HG03342 (cell line): ENCODE measurements at regions not wholly inside any gene's neighbourhood (a gene's known extent, or its start where the extent isn't known, plus 50 kb on each side); places are given as distances from the start of the nearest gene placed in this dataset.
A peak's percentile ranks its signal among the peaks of the same experiment; 100 is the strongest.

Source experiments
- ATAC-seq: cut with Tn5 transposase; IDR thresholded peaks from one replicate; pipeline ENCODE4 v1.9.1; 2021; ENCODE audit warnings: mild to moderate bottlenecking, moderate library complexity; ENCODE audit not compliant: unreplicated experiment

DNA sequence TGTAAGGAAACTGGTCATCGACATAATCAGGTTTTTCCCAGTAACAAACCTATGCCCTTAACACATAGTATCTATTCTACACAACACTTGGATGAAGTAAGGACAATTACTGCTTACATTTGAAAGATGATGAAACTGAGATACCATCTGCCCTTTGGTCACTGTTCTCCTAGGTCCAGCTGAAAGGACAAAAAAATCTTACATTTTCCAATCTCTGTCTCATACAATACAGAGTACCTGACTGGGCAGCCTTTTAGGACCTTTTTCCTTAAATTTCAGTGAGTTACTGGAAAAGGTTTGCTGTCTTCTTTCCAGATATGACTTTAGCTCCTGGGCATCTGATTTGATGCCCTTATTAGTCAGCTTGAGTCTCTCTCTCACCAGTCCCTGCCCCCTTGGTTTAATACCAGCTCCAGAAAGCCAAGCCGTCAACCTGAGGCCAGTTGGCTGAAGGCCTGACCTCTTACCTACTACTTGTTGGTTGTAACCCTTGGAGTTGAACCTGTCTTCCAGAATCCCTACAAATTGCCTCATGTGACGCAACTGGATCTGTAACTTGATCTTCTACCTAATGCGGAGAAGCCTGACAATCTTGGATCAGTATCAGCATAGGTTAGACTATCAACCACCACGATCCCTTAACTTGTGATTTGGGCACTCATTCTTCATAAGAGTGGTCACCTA is 355.3 kb upstream of the ZNF385D start:
- ATAC-seq, result no peak

DNA sequence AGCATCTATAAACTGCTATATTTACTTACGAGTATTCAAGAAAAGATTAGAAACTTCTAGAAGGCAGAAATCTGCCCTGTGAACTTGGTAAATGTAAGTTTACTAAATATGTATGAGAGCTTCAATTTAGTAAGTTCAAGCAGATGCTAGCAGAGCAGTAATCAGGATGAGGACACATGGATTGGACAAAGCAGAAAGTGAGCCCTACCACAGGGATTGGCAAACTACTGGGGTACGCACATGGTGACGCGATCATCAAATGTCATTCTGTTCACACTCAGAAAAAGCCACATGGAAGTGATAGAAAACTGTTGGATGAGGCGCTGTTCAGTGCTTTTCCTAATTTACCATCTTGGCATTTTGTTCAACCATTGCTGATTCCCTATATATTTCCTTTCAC is 360.2 kb upstream of the ZNF385D start:
- ATAC-seq, result no peak

DNA sequence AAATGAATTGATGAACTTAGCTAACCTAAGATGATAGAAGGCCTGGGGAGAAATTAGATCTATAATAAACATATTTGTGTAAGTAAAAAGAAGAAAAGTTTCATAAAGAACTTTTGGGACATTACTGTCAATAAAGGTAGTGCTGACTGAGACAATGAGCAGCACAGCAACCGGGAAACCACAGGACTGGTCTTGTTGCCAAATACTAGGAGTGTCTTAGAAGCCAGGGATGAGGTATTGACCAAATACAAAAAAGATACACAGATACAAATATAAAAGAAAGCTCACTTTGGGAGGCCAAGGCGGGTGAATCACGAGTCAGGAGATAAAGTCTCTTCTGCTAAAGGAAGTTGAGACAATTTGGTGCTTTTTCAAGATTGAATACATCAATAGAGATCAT is 362.4 kb upstream of the ZNF385D start:
- ATAC-seq, result no peak

DNA sequence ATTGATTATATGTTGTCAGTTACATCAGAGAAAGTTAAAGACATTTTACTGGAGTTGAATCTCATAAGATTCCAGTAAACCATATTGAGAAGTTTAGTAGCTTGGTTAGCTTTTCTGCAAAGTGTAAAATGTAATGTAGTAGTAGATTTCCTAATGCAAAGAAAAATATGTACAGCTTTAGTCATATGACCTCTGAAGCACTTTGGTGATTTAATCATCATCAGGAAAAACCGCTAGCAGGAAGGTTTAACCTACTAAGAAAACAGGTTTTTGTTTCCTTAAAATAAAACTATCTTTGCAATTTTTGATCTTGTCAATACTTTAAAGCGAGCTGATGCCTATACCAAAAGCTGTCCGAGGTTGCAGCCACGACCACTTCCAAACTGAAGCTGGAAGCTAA is 364.6 kb upstream of the ZNF385D start:
- no peak for ATAC-seq

DNA sequence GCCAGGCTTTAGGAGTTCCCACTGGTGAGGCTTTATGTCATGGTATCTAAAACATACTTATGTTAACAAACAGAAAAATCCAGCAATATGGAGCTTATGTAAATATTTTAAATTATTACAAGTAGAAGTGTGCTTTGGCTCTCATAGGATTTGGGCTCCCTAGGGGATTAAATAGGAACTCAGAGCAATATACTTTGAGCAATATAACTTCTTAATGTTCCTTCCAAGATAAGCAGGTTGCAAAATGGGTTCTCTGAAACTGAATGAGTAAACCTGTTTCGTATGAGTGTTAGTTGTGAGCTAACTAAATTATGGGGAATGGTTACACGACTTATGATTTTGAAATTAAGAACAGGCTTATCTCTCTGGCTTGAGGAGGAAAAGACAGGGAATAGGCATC is 366.1 kb upstream of the ZNF385D start:
- ATAC-seq, result no peak

DNA sequence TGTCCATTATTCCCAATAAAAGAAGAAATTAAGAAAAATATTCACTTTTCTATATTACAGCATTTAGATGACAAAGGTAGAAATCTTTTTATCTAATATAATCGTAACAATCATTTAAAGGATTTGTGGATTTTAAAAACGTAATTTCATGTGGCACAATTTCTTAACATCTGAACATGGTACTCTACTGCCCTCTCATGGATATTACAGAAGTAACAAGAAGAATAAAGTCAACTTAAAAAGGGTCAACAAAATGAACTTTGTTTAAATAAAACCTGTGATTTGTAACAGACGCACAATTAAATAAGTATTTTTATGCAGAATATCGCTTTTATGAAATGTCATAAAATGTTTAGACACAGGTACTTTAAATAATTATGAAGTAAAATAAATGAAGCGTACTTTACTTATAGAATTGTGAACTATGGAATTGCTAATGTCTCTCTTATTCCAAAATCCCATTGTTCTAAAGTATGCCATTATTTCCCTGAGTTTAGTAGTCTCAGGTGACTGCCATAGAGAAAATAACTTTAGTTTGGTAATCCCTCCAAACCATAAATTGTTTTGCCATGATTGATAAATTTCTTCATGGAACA is 366.8 kb upstream of the ZNF385D start:
- ATAC-seq, result no peak

DNA sequence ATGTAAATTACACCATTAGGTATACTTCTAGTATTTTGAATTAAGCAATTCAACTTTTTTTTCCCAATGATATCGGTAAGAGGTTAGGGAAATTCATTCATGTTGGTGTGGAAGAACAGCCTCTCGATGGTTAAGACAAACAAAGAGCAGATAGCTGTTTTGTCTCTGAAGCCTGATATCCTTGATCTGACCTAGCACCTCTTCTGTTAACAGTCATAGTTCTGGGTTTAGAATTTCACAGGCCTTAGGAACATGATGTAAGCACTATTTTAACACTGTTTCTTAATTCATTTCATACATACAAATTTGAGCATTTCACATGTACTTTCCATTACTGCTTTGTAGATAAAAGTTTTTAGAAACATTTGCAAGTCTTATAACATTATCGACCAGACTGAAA is 367.5 kb upstream of the ZNF385D start:
- no peak for ATAC-seq

DNA sequence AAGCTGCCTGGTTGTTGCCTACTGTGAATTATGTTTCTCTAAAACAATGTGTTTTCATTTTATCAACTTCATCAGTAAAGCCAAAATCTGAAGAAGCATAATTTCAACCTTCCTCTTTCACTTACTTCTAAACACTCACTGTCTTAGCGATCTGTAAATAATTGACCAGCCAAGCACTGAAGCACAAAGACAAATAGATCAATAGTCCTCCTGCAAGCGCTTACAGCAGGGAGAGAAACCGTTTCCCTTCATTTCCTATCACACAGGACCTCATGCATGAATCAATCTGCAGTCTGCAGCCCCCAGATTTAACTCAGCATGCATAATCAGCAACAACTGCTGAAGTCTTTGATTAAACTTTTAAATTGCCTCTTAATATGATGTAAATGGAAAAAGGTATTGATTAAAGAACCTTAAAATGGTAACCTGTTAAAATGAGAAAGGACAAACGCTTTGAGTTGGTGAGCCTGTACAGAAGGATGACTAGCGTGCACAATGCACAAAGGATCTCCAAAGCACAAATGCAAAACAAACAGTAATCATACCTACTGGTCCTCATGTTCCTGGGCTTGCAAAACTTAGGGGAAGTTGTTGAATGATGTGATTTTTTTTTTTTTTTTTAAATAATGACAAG is 370.2 kb upstream of the ZNF385D start:
- peak; percentile 63 for ATAC-seq

DNA sequence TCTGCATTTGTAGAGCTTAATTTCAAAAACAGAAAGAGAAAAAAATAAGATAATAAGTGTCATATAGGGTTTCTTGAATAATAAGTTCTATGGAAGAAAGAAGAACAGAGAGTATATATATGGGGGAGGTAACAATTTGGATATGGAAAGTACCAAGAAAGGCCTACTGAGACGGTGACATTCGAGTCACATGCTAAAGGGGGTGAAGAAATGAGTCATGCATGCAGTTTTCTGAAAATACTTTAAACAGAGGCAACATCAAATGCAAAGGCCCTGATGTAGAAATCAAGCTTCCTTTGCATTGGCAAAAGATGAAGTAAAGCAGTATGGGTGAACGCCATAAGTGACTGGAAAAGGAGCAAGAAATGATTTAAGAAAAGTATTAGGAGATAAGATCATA is 371.6 kb upstream of the ZNF385D start:
- ATAC-seq, result peak; percentile 79

DNA sequence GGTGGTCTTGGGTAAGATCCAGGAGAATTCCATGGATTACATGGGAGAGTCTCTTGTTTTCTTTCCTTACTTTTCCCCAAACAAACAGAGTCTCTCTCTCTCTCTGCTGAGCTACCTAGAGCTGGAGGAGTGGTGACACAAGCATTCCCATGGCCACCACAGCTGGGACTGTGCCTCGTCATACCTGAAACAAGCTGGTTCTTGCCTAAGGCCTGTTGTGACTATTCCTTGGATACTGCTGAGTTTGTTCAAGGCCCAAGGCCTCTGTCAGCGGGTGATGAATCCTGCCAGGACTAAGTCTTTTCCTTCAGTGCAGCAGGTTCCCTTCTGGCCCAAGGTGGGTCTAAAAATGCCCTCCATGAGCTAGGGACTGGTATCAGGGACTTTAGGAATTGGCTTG is 378.1 kb upstream of the ZNF385D start:
- ATAC-seq, result no peak

DNA sequence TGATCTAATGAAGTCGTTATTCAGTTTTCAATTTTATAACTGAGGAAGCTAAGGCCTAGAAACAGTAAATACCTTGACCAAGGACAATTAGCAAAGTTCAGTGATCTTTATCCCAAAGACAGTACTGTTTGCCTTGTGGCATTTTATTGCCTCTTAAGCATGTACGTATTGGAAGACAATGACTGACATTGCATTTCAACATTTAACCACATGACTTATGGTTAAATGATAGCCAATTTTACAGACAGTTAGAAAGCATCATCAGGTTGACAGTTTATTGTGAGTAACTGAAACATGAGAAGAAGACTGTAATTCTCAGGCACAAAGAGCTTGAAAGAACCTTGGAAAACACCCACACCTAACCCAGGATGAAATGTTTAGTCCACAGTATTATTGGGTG is 390.8 kb upstream of the ZNF385D start:
- no peak for ATAC-seq

DNA sequence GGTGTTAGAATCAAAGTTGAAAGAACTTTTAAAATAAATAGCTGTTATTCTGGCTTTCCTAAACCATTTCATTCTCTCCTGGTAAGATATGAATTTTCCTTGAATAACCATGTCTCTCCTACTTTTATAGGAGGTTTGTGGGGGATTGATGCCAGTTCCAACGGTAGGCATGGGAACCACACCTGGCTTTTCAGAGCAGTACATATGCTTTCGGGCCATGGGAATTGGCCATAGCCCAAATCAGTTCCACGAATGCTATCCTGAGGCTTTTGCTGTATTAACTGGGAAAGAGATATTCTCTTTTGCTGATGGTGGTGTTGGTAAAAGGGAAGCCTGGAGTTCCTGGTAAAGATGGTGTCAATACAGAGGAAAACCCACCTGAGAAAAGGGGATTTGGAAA is 396.2 kb upstream of the ZNF385D start:
- no peak for ATAC-seq

DNA sequence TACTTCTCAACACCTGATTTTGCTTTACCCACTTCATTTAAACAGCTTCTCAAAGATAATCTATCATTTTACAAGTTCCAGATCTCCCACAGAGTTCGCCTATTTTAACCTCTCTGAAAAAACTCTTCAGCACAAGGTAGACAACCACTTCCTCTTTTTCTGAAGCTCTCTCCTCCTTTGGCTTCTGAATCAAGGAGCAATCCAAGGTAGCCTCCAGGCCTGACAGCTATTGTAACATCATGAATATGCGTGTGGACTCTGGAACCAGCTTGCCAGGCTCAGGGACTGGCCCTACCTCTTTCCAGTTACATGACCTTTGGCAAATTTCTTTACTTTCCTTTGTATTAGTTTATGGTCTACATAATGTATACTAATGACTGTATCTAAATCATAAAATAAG is 405.9 kb upstream of the ZNF385D start:
- no peak for ATAC-seq

DNA sequence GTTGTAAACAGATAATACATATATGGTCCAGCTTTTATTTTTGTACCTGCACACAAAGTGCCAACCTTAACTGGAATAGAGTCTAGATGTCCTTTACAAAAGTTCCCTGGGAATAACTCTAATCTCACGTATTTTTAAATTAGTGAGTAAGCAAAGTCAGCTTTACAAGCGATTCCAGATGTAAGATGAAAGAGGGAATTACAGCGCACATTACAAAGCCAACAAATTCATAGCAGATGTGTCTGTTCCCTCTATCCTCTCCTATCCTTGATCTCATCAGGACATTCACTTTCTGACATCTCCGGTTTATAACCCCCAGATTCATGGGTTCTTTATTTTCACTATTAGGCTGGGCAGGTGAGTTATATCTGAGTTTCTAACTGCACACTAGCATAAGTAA is 406.8 kb upstream of the ZNF385D start:
- no peak for ATAC-seq

DNA sequence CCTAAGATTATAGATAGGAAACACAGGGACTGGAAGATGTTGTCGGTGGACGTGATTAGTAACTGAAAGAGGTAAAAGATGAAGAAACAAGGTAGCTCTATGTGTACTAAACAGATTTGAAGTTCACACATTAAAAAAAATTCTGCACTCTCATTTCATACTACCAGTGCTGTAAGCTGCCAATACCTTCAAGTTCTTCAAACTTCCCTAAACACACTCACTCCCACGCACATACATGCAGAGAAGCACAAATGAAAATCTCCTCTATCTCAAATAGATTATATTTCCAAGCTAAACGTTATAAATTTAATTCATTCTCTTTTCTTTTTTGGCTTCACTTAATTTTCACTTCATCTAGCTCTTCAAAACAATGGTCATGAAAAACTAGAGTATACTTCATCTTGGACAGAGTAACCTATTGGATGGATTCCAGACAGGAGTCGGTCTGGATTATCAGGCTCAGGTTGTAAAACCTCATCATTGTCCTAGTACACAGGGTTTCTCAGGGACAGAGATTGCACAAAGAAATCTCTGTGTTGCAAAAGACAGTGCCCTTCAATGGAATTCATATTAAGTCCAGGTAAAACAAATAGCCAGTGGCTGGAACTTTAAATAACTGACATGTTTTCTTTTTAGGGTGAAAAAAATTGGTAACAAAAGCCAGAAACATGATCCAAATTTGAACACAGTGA is 408.1 kb upstream of the ZNF385D start:
- no peak for ATAC-seq

DNA sequence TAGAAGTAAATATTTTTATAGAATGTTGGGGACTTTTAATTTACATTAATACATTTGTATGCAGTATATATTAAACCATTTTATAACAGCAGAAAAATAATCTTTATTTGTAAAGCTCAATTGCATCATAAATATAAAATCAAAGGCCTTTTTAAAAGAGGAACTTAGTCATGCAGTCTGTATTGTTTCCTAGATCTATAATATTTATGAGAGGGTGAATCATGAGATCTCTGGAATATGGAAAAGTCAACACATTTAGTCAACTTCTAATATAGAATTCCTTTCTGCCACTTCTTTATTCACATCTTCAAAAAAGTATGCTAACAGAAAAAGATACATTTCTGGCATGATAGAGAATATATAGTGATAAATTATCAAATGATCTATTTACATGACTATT is 410.3 kb upstream of the ZNF385D start:
- no peak for ATAC-seq

DNA sequence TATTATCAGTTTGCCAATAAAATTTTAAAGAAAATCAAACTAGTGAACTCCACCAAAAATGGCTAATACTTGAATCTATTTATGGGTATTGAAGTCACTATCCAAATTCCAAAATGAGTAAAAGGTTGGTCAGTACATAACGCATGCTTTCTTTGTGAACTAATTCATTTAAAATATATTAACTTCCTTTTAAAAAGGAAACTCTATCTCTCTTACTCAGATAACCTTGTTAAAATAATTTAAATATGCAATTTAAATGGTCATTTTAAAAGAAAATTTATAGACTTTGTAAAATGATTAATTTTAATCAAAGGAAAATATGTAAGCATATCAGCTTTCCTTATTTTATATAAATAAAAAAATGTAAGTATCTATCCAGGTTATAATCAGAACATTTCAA is 419.4 kb upstream of the ZNF385D start:
- no peak for ATAC-seq

DNA sequence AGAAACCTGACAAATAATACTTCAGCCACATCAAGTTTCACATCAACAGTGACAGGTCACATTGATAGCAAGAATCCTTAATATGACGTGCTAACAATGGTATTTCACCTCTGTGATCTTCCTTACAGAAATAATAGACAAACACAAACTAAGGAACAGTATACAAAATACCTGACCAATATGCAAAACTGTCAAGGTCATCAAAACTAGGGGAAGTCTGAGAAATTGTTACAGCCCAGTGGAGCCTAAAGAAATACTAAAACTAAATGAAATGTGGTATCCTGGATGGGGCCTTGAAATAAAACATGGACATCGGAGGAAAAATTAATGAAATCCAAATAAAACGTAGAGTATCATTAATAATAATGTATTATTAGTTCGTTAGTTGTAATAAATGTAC is 422.0 kb upstream of the ZNF385D start:
- no peak for ATAC-seq

DNA sequence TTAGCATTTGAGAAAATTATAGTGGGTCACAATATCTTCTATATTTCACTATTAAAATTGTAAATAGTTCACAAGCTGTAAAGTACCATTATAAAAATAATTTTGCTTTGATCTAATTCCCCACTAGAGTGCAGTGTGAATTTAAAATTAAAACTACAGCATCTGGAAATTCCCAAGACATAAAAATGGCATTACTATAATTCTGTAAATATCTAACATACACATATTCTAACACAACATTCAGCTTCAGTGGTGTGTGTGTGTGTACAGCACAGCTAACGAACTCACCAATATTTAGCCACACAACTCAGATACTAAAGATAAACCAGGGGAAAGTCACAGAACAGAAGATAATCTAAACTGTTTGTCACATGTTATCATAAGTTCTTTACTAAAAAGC is 424.9 kb upstream of the ZNF385D start:
- ATAC-seq, result no peak

DNA sequence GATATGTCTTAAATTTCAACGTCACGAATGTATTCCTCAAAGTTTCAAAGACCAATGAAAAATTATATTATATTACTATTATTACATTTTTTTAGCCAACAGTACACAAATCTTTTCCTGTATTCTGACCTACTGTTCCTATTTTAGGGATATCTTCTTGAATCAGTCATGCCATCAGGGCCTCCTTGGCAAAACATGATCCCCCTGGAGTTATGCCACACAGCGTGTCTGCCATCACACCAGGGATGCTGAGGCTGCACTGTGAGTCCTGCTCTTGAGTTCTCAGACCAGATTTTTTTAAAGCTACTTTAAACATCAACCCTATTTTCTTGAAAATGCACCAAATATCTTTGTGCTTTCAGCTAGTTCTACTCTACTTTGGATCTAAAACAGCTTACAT is 425.9 kb upstream of the ZNF385D start:
- no peak for ATAC-seq

DNA sequence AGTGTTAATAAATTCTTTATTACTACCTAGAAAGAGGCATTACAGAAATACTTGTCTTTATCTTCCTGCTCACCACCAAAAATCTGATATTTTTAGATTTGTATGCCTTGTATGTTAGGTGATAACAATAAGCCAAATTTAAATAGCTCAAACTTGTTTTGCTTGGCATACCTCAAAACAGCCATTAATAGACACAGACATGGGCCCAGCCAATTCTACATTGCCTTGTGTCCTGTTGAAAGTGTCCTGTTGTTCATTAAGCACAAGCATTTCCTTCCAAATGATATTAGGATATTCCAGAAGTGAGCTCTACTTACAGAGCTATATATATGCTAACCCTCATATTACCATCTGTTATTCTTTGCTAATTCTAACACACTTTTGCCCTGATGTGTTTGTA is 438.6 kb upstream of the ZNF385D start:
- no peak for ATAC-seq

DNA sequence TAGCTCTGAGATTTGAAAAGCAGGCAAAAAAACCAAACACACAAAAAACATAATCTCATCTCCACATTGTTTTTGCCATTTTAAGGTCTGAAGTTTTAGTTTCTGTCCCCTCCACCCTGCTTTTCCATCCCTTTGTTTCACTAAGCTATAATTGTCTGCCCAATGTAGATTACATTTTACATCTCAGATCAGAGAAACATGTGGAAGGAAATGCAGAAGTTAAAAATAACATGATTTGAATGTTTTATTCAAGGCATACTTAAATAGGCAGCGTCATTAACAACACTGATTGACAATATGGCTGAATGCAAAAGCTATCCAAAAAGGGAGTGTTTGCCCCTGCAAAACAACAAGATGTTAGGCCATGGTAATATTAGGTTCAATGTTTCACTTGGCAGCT is 448.1 kb upstream of the ZNF385D start:
- no peak for ATAC-seq
